ENCODE measurements at regions not wholly inside any gene's neighbourhood (a gene's known extent, or its start where the extent isn't known, plus 50 kb on each side); places are given as distances from the start of the nearest gene placed in this dataset.

GRCh38 chr2:201975964-201976612 lies 57.6 kb upstream of the FZD7 start:
- TF ChIP-seq POLR2A (IDR thresholded peaks at IDR 0.05), result no peak
- no peak for TF ChIP-seq POLR2AphosphoS5 (IDR thresholded peaks at IDR 0.05)
